G401.6 (cell line): ENCODE measurements at regions not wholly inside any gene's neighbourhood (a gene's known extent, or its start where the extent isn't known, plus 50 kb on each side); places are given as distances from the start of the nearest gene placed in this dataset.

ENCODE experiments used
- FAIRE-seq: peaks from 2 replicates; lab custom pipeline; 2012; peaks lifted over from hg19 to GRCh38; lab: Jason Lieb, UNC

DNA sequence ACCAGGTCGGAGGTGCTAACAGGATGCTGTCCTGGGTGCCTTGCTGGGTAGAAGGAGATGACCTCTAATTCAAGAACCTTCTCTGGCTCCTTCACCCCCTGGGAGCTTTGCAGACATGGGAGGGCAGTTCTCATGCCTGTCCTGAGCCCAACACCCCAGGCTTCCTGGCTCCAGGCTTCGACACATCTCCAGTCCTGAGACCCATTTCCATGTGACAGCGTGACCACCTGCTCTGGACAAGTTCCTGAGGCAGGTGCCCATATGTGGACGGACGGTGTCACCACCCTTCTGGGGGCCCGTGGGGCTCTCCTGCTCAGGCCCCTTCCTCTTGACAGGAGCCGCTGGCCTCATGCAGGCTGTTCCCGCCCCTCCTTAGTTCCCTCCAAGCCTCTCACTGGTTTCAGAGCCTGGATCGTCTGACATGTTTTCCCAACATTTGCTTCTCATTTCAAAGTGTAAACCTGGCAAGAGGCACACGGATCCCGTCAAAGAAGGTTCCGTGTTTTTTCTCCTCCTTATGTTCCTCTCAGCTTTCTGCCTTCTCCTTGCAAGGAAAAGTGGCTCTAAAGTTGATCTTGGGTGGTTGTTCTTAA is 291.9 kb upstream of the RTL1 start:
- FAIRE-seq: no peak

GRCh38 chr14:101196051-101196712 is 292.7 kb upstream of the RTL1 start:
- FAIRE-seq: no peak

- no peak for FAIRE-seq
Measured at GRCh38 chr14:101196795-101197590, 293.5 kb upstream of the RTL1 start.

DNA sequence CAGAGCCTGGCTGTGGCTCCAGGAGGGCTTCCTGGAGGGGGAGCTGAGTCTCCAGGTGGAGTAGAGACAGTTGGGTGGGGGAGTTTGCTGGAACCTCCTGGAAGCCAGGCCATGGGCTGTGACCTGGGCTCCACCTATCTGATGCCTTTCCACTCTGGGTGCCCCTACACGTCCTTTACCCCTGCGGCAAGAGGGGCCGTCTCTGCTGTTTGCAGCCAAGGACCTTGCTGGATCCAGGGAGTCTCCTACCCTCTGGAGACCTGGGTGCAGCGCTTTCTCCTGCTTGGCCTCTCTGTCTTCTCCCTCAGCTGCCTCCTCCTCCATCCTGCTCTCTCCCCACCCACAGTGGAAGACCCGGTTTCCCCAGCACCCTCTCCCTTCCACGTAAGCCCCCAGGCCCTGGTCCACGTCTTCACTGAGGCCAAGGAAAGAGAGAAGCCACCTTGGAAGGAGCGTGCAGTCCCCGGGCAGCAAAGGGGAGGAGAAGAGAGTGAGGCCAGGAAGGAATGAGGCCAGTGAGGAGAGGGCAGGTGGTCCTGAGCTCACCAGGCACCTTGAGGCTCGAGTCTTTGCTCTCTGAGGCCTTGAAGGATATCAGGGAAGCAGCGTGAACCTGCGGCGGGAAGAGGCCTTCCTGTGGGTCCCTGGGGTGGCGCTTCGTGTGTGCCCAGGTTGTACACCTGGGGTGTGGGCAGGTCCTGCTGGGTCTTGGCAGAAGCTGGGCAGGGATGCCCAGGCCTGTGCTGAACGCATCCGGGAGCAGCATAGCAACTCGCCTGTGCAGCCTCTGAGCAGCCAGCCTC is 294.3 kb upstream of the RTL1 start:
- FAIRE-seq: no peak

DNA sequence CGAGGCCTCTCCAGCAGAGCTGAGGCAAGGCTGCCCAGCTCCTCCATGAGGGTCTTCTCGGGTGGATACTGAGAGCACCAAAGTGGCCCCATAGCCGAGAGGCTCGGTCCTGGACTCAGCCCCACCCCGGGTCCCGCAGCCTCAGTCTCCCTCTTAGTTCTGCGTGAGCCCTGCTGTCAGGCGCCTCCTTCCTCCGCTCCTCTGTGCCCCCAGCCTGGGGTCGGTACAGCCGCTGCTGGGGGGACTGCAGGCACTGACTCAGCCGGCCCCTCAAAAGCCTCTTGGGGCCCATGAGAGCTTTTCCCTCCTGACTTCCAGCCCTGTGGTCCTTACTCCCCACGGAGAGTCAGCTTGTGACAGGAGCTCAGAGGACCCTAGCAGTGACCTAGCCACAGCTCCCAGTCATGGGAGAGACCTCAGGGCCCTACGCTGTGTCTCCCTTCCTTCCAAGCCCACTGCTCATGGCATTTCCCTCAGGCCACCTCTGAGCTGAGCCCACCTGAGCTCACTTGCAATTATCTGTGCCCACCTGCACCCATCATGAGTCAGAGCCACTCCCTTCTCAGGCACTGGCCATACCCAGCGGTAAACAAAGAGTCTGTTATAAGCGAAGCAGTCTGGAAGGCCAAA is 295.0 kb upstream of the RTL1 start:
- no peak for FAIRE-seq

DNA sequence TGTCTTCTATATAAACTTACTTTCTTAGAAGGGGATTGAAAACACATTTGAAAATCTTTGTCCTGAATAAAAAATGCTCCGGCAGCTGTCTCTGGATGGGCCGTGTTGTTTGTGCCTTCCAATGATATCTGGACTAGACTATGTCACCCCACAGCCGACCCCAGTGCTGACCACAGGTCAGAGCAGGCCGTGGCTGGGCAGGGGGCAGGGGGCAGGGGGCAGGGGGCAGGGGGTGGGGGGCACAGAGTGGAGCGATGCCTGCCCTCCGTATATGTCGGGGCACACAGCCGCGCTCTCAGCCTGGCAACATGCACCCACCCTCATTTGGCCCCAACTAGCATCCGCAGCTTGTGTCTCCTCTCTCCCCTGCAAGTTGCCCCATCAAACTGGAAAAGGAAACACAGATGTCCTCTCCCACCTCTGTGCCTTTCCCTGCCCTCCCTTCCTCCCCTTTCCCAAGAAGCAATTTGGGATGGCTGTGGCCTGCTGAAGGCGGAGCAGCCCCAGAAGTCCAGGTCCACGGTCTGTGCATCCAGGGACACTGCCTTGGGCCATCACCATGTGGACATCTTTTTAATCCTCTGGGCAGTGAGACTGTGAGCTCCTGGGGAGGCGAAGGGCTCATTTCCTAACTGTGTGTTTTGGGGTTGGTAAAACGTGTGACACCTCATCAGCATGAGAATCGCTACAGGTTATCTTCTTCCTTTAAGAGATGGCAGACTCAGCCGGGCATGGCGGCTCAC is 295.7 kb upstream of the RTL1 start:
- FAIRE-seq: no peak

GRCh38 chr14:101200008-101200649 is 296.6 kb upstream of the RTL1 start:
- FAIRE-seq: no peak

GRCh38 chr14:101200650-101201516 is 297.4 kb upstream of the RTL1 start:
- no peak for FAIRE-seq

DNA sequence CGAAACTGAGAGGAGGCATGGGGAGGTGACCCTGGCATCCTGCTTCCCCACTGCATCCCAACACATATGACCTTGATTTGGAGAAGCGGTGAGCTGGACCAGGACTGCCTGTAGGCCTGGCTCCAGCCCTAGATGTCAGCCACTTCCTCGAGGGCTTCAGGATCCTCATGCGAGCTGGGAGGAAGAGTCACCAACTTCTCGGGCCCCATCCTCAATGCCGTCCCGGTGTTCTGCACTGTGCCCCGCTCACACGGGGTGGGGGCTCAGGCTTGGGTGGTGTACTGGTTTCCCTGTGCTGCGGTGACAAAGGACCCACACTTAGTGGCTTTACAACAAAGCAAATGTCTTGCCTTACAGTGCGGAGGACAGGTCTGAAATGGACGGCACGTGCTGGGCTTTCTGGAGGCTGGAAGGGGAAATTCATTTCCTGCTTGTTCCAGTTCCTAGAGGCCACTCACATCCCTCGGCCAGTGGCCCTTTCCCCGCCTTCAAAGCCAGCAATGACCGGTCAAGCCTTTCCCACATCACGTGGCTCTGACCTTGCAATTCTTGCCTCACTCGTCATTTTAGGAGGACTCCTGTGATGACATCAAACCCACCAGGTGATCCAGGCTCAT is 298.1 kb upstream of the RTL1 start:
- FAIRE-seq: no peak

DNA sequence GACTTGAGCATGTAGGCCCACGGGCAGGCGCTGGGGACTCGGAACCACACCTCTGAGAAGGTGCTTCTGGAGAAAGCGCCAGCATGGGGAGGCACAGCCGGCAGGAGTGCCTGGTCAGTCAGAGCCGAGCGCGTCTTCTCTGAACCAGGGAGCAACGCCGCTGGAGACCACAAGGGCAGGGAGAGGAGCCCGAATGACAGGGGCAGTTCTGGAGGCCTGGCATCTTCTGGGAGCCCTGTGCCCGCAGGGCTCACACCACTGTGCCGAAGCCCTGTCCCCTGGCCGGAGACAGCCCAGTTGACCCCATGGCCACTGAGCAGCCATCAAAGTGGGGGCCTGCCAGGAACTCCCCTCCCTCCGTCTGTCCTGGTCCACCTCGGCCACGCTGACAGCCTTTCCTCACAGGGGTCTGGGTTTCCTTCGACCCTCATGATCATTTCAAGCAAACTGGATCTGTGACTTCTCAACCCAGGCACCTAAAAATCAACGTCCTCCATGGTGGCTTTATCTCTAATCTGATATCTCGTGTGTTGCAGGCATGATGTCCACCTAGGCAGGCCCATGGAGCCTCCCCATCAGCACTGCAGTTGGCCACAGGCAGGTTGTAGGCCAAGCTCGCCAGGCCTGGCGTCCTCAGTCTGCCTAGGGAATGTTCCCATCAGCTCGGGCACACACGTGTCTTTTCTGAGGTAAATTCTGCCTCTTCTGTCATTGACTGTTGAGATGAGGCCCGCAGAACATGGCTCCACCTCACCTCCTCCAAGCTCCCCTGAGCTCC is 299.3 kb upstream of the RTL1 start:
- no peak for FAIRE-seq

GRCh38 chr14:101206556-101206955 is 303.0 kb upstream of the RTL1 start:
- no peak for FAIRE-seq

DNA sequence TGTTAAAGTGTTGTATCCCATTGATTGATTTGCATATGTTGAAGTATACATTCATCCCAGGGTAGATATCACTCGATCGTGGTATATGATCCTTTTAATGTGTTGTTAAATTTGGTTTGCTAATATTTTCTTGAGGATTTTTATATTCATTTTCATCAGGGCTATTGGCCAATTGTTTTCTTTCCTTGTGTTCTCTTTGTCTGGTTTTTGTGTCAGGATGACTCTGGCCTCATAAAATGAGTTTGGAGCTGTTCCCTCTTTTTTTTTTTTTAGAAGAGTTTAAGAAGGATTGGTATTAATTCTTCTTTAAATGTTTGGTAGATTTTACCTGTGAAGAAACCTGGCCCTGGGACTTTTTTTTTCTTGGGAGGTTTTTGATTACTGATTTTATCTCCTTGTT is 303.5 kb upstream of the RTL1 start:
- no peak for FAIRE-seq

DNA sequence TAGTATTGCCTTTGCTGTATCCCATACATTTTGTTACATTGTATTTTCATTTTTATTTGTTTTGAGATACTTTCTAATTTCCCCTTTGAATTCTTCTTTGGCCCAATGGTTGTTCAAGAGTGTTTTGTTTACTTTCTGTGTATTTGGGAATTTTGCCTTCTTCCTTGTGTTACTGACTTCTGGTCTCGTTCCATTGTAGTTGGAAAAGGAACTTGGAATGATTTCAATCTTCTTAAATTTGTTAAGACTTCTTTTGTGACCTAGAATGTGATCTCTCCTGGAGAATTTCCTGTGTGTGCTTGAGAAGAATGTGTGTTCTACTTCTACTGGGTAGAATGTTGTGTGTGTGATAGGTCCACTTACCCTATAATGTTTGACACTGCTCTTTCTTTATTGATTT is 304.4 kb upstream of the RTL1 start:
- FAIRE-seq: no peak

- FAIRE-seq: no peak
Measured at GRCh38 chr14:101209594-101209993, 306.1 kb upstream of the RTL1 start.

- FAIRE-seq: no peak
Measured at GRCh38 chr14:101215266-101215665, 311.7 kb upstream of the RTL1 start.

DNA sequence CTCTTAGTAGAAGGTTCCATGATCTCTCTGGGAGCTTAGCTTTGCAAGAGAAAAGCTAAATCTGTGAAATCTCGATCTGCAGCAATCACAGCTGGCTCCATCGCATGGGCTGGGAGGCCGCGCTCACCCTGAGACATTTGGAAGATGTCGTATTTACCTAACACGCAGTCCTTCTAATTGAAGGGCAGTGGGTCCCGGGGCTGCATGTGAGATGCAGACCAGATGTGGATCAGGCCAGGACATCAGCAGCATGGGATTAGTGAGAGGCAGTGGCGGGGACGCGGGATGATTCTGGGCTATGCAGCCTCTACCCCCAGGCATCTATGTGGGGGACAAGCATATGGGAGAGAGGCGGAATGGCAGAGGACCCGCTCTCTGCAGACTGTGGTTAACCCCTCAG is 312.4 kb upstream of the RTL1 start:
- no peak for FAIRE-seq

GRCh38 chr14:101216366-101217079 is 313.0 kb upstream of the RTL1 start:
- no peak for FAIRE-seq

GRCh38 chr14:101217080-101217463 is 313.6 kb upstream of the RTL1 start:
- FAIRE-seq: no peak
